CD4-positive, alpha-beta T cell treated with Interleukin-15 for 1 hour (primary cell): ENCODE measurements at regions not wholly inside any gene's neighbourhood (a gene's known extent, or its start where the extent isn't known, plus 50 kb on each side); places are given as distances from the start of the nearest gene placed in this dataset.
"Not testable (repeated sequence)": the region's sequence is repeated elsewhere in the genome, so short reads cannot be mapped to it uniquely, and the experiment has no call there.

Experiments used
- DNase-seq: peaks from one replicate; pipeline ENCODE4 v3.0.0-alpha.2; 2020

GRCh38 chr7:410395-410910 lies 109.2 kb downstream of the PDGFA start:
- DNase-seq, result no peak

- not testable (repeated sequence) for DNase-seq
Observed at GRCh38 chr7:411116-411515, 108.5 kb downstream of the PDGFA start.

- DNase-seq, result no peak
Observed at GRCh38 chr7:411677-412312, 107.9 kb downstream of the PDGFA start.

- DNase-seq, result no peak
Observed at GRCh38 chr7:412313-412710, 107.3 kb downstream of the PDGFA start.

- DNase-seq, result no peak
Observed at GRCh38 chr7:414681-415560, 104.7 kb downstream of the PDGFA start.

GRCh38 chr7:415646-416525 lies 103.8 kb downstream of the PDGFA start:
- no peak for DNase-seq

- DNase-seq, result no peak
Observed at GRCh38 chr7:416761-417624, 102.7 kb downstream of the PDGFA start.

- no peak for DNase-seq
Observed at GRCh38 chr7:417625-417889, 102.1 kb downstream of the PDGFA start.

- no peak for DNase-seq
Observed at GRCh38 chr7:417973-418601, 101.6 kb downstream of the PDGFA start.

GRCh38 chr7:418636-419280 lies 100.9 kb downstream of the PDGFA start:
- no peak for DNase-seq

- no peak for DNase-seq
Observed at GRCh38 chr7:420142-421093, 99.2 kb downstream of the PDGFA start.

GRCh38 chr7:421136-421991 lies 98.3 kb downstream of the PDGFA start:
- no peak for DNase-seq

GRCh38 chr7:422191-422885 lies 97.3 kb downstream of the PDGFA start:
- no peak for DNase-seq

- no peak for DNase-seq
Observed at GRCh38 chr7:422886-423225, 96.8 kb downstream of the PDGFA start.

- no peak for DNase-seq
Observed at GRCh38 chr7:423312-424260, 96.1 kb downstream of the PDGFA start.

GRCh38 chr7:424301-424935 lies 95.2 kb downstream of the PDGFA start:
- DNase-seq, result no peak
